HAP-1 (cell line): ENCODE measurements at regions not wholly inside any gene's neighbourhood (a gene's known extent, or its start where the extent isn't known, plus 50 kb on each side); places are given as distances from the start of the nearest gene placed in this dataset.

Experiments
- DNase-seq, 2 experiments: peaks; one replicate each; pipeline ENCODE4 v3.0.0-alpha.2; 2016 to 2020; ENCODE audit warnings: low spot score in 2 of 2
- H3K27me3 ChIP-seq: fragments of 250-450 bp; sonication (Bioruptor Pico); 2 replicates; pipeline ENCODE4 v1.5.1; 2020; ENCODE audit warnings: low read depth, mild to moderate bottlenecking, moderate library complexity
- H3K36me3 ChIP-seq: fragments of 250-450 bp; sonication (Bioruptor Pico); replicated peaks from 2 replicates; pipeline ENCODE4 v1.5.1; 2020; ENCODE audit warnings: mild to moderate bottlenecking
- H3K4me1 ChIP-seq: fragments of 250-450 bp; sonication (Bioruptor Pico); 2 replicates; pipeline ENCODE4 v1.5.1; 2020; ENCODE audit warnings: mild to moderate bottlenecking
- H3K4me3 ChIP-seq: fragments of 250-450 bp; sonication (Bioruptor Pico); 2 replicates; pipeline ENCODE4 v1.5.1; 2020; ENCODE audit warnings: mild to moderate bottlenecking, moderate library complexity
- H3K9me3 ChIP-seq: fragments of 250-450 bp; sonication (Bioruptor Pico); 2 replicates; pipeline ENCODE4 v1.5.1; 2020; ENCODE audit warnings: mild to moderate bottlenecking, moderate library complexity
- in situ Hi-C: fragments of 300-500 bp; cut with MboI; formaldehyde crosslinking; loops from 3 replicates; pipeline ENCODE4 v1.14.3; 2020; ENCODE audit warnings: low sequenced_read_pairs, inconsistent platforms, mixed read lengths

GRCh38 chr2:33788044-33788443 is 188.9 kb upstream of the FAM98A start:
- no peak for DNase-seq
- no peak overlapping the region for H3K4me3 ChIP-seq
- H3K36me3 ChIP-seq, result no peaks in the 10 kb centered on the region
- no peaks in the 10 kb centered on the region for H3K9me3 ChIP-seq
- in situ Hi-C loops, result no loop called here
- no peaks in the 10 kb centered on the region for H3K4me1 ChIP-seq
- no peaks in the 10 kb centered on the region for H3K27me3 ChIP-seq

GRCh38 chr2:33786881-33787280 is 187.8 kb upstream of the FAM98A start:
- in situ Hi-C loops, result no loop called here
- Histone ChIP-seq H3K27me3 (no peaks in the 10 kb centered on the region), H3K9me3 (no peaks in the 10 kb centered on the region), H3K4me3 (no peak overlapping the region), H3K4me1 (no peaks in the 10 kb centered on the region), H3K36me3 (no peaks in the 10 kb centered on the region)
- no peak for DNase-seq

GRCh38 chr2:33785201-33786106 is 186.4 kb upstream of the FAM98A start:
- H3K4me3 ChIP-seq, result no peak overlapping the region
- in situ Hi-C loops, result no loop called here

DNA sequence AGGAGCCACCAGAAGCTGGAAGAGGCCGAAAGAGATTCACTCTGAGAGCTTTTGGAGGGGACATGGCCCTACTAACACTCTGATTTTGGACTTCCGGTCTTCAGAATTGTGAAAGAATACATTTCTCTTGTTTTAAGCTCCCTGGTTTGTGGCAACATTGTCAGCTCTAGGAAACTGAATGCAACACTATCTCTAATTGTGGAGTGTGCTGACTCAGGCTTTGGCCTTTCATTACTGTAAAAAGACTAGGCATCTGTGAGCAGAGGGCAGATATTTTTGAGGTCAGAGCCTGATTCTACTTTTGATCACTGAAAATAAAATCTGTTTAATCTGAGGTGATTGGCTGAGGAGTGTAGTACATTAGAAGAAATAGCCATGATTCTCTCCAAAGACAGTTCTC is 185.4 kb upstream of the FAM98A start:
- in situ Hi-C loops, result no loop called here
- Histone ChIP-seq H3K4me3 (no peak overlapping the region), H3K36me3 (no peaks in the 10 kb centered on the region)

More at GRCh38 chr2:33785201-33786106, 186.4 kb upstream of the FAM98A start:
- H3K27me3 ChIP-seq, result no peaks in the 10 kb centered on the region
- no peak for DNase-seq
- H3K9me3 ChIP-seq, result no peaks in the 10 kb centered on the region
- H3K4me1 ChIP-seq, result no peaks in the 10 kb centered on the region
- no peaks in the 10 kb centered on the region for H3K36me3 ChIP-seq

DNA sequence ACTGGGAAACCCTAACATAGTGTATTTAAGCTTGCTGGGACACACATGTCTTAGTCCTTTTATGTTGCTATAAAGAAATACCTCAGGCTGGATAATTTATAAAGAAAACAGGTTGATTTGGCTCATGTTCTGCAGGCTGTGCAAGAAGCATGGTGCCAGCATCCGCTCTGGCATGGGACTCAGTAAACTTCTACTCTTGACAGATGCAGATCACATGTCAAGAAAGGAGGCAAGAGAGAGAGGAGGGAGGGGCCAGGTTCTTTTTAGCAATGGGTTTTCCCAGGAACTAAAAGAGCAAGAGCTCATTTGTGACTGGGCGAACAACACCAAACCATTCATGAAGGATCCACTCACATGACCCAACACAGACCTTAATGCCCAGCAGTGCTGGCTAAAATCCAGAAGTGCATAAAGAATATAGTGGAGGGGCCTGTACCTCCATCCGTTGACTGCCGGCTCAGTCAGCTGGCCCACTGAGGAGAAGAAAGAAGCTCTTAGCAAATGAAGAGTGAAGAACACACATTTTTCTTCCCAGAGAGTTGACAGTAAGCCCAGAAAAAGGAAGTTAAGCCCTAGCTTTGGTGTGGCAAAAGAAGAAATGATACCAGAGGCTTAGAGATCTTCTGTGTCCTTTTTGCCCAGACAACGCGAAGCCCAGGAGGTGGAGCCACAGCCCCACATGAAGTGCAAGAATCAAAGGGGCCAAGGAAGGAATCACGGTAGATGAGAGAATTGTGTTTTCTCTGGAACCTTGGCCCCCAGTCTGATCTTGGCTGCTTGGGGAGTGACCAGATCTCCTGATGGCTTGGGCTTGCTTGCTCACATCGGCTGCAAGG is 183.5 kb upstream of the FAM98A start:
- no peak overlapping the region for H3K4me3 ChIP-seq
- no peaks in the 10 kb centered on the region for H3K4me1 ChIP-seq
- in situ Hi-C loops, result no loop called here
- H3K36me3 ChIP-seq, result no peaks in the 10 kb centered on the region
- H3K27me3 ChIP-seq, result no peaks in the 10 kb centered on the region
- DNase-seq, result no peak
- no peaks in the 10 kb centered on the region; the same call in 1 of the 2 replicates for H3K9me3 ChIP-seq

More for the DNA sequence above, 185.4 kb upstream of the FAM98A start:
- Histone ChIP-seq H3K4me1 (no peaks in the 10 kb centered on the region), H3K27me3 (no peaks in the 10 kb centered on the region), H3K9me3 (no peaks in the 10 kb centered on the region)
- no peak for DNase-seq

GRCh38 chr2:33777786-33778185 is 178.7 kb upstream of the FAM98A start:
- DNase-seq, result no peak
- H3K27me3 ChIP-seq, result no peaks in the 10 kb centered on the region
- H3K4me3 ChIP-seq, result no peak overlapping the region
- in situ Hi-C loops, result no loop called here
- no peaks in the 10 kb centered on the region for H3K4me1 ChIP-seq
- no peaks in the 10 kb centered on the region for H3K36me3 ChIP-seq
- H3K9me3 ChIP-seq, result no peaks in the 10 kb centered on the region; the same call in 1 of the 2 replicates

GRCh38 chr2:33775306-33775705 is 176.2 kb upstream of the FAM98A start:
- Histone ChIP-seq H3K4me1 (no peaks in the 10 kb centered on the region), H3K27me3 (no peaks in the 10 kb centered on the region), H3K4me3 (no peak overlapping the region), H3K9me3 (no peaks in the 10 kb centered on the region; the same call in 1 of the 2 replicates), H3K36me3 (no peaks in the 10 kb centered on the region)
- in situ Hi-C loops, result no loop called here
- no peak for DNase-seq

DNA sequence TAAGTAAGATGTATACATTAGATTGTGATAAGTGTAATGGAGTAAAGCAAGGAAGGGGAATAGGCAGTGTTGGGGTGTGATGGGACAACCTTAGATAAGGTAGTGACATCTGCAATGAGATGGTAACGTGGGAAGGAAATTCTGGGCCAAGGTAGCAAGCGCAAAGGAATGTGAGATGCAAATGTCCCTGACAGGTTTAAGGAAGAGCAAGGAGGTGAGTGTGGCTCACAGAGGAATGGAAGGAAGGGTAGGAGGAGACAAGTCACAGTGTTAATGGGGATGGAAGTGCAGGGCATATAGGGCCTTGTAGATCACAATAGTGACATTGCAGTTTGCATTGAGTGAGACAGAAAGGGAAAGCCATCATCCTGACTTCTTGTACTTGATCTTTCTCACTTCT is 170.9 kb upstream of the FAM98A start:
- H3K36me3 ChIP-seq, result no peaks in the 10 kb centered on the region
- no peak for DNase-seq
- no peaks in the 10 kb centered on the region for H3K9me3 ChIP-seq
- no peaks in the 10 kb centered on the region for H3K4me1 ChIP-seq
- H3K27me3 ChIP-seq, result no peaks in the 10 kb centered on the region
- H3K4me3 ChIP-seq, result no peak overlapping the region
- in situ Hi-C loops, result no loop called here

DNA sequence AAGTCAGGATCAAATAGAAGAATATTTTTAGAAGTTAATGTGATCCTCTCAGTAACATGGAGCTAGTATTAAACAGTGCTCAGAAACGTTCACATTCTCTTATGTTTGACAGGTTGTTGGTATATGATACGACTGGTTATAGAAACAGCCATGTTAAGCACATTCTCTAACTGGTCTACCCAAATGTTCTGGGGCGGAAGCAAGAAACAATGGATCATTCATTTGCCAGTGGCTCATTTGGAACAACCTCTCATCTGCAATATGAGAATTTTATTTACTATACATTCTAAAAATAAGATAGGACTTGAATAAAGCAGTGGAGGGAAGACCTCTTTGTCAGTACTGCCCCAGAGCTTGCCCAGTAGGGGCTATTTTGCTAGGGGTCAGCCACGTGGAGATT is 167.1 kb upstream of the FAM98A start:
- DNase-seq, result no peak
- Histone ChIP-seq H3K9me3 (no peaks in the 10 kb centered on the region), H3K4me3 (no peak overlapping the region), H3K4me1 (no peaks in the 10 kb centered on the region), H3K27me3 (no peaks in the 10 kb centered on the region), H3K36me3 (no peaks in the 10 kb centered on the region)
- in situ Hi-C loops, result no loop called here

- Histone ChIP-seq H3K4me1 (no peaks in the 10 kb centered on the region), H3K4me3 (no peak overlapping the region), H3K9me3 (no peaks in the 10 kb centered on the region), H3K27me3 (no peaks in the 10 kb centered on the region), H3K36me3 (no peaks in the 10 kb centered on the region)
- DNase-seq, result peak; percentile 4 to 8
- in situ Hi-C loops, result no loop called here
Measured at GRCh38 chr2:33765122-33765521, 166.0 kb upstream of the FAM98A start.

- Histone ChIP-seq H3K4me3 (no peak overlapping the region), H3K36me3 (no peaks in the 10 kb centered on the region), H3K4me1 (no peaks in the 10 kb centered on the region), H3K9me3 (no peaks in the 10 kb centered on the region), H3K27me3 (no peaks in the 10 kb centered on the region)
- no peak for DNase-seq
- in situ Hi-C loops, result no loop called here
Measured at GRCh38 chr2:33764551-33764950, 165.5 kb upstream of the FAM98A start.

GRCh38 chr2:33763671-33764310 is 164.7 kb upstream of the FAM98A start:
- in situ Hi-C loops, result no loop called here
- Histone ChIP-seq H3K36me3 (no peaks in the 10 kb centered on the region), H3K9me3 (no peaks in the 10 kb centered on the region), H3K4me3 (no peak overlapping the region), H3K27me3 (no peaks in the 10 kb centered on the region), H3K4me1 (no peaks in the 10 kb centered on the region)
- DNase-seq, result no peak

- H3K9me3 ChIP-seq, result no peaks in the 10 kb centered on the region
- H3K4me3 ChIP-seq, result no peak overlapping the region
- no peaks in the 10 kb centered on the region for H3K4me1 ChIP-seq
- H3K27me3 ChIP-seq, result no peaks in the 10 kb centered on the region
- no peaks in the 10 kb centered on the region for H3K36me3 ChIP-seq
- no peak for DNase-seq
- in situ Hi-C loops, result no loop called here
Measured at GRCh38 chr2:33762636-33763035, 163.5 kb upstream of the FAM98A start.
